Middle frontal gyrus (tissue), 1 donor: ENCODE measurements at regions not wholly inside any gene's neighbourhood (a gene's known extent, or its start where the extent isn't known, plus 50 kb on each side); places are given as distances from the start of the nearest gene placed in this dataset.
"Not testable (repeated sequence)": the region's sequence is repeated elsewhere in the genome, so short reads cannot be mapped to it uniquely, and the experiment has no call there.

Experiments
- DNase-seq: peaks from one replicate; pipeline ENCODE4 v3.0.0-alpha.2; 2015; ENCODE audit warnings: low spot score; ENCODE audit errors: extremely low spot score

GRCh38 chr12:24522736-24523135 is 426.2 kb downstream of the BCAT1 start:
- no peak for DNase-seq

DNA sequence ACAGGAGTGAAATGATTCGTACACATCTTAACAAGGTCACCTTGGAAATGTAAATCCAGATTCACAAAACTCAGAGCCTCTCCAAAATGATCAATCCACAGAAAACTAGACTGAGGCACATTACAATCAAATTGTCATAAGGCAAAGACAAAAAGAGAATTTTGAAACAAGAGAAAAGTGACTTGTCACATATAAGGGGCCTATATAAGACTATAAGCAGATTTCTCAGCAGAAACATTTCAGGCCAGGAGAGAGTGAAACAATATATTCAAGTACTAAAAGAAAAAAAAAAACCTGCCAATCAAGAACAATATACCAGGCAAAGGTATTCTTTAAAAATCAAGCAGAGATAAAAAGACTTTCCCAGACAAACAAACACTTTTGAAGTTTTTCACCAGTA is 429.1 kb downstream of the BCAT1 start:
- DNase-seq: no peak

- DNase-seq: no peak
Measured at GRCh38 chr12:24517000-24517399, 431.9 kb downstream of the BCAT1 start.

GRCh38 chr12:24510581-24511125 is 438.2 kb downstream of the BCAT1 start:
- DNase-seq: no peak

- no peak for DNase-seq
Measured at GRCh38 chr12:24507827-24508226, 441.1 kb downstream of the BCAT1 start.

- DNase-seq: no peak
Measured at GRCh38 chr12:24505366-24506015, 443.4 kb downstream of the BCAT1 start.

DNA sequence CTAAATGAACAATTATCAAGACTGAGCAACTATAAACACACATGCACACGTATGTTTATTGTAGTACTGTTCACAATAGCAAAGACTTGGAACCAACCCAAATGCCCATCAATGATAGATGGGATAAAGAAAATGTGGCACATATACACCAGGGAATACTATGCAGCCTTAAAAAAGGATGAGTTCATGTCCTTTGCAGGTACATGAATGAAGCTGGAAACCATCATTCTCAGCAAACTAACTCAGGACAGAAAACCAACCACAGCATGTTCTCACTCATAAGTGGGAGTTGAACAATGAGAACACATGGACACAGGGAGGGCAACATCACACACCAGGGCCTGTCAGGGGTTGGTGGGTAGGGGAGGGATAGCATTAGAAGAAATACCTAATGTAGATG is 445.4 kb downstream of the BCAT1 start:
- DNase-seq: not testable (repeated sequence)

- no peak for DNase-seq
Measured at GRCh38 chr12:24500831-24501230, 448.1 kb downstream of the BCAT1 start.

DNA sequence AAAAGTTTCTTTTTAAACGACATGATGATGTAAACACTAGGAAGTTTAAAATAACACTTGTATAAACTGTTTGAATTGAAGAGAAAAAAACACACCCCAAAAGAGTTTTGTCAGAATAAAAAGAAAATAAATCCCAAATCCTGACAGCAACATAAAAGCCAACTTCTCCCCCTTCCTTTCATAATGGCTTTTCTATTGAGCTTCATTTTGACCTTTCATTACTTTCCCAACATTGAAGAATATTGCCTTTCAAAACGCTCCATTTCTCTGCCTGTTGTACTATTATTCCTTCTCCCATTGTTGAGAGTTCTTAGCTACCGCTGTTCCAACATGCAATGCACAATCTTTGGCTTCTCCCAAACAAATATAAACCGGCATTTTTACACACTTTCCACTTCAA is 448.5 kb downstream of the BCAT1 start:
- DNase-seq: no peak

DNA sequence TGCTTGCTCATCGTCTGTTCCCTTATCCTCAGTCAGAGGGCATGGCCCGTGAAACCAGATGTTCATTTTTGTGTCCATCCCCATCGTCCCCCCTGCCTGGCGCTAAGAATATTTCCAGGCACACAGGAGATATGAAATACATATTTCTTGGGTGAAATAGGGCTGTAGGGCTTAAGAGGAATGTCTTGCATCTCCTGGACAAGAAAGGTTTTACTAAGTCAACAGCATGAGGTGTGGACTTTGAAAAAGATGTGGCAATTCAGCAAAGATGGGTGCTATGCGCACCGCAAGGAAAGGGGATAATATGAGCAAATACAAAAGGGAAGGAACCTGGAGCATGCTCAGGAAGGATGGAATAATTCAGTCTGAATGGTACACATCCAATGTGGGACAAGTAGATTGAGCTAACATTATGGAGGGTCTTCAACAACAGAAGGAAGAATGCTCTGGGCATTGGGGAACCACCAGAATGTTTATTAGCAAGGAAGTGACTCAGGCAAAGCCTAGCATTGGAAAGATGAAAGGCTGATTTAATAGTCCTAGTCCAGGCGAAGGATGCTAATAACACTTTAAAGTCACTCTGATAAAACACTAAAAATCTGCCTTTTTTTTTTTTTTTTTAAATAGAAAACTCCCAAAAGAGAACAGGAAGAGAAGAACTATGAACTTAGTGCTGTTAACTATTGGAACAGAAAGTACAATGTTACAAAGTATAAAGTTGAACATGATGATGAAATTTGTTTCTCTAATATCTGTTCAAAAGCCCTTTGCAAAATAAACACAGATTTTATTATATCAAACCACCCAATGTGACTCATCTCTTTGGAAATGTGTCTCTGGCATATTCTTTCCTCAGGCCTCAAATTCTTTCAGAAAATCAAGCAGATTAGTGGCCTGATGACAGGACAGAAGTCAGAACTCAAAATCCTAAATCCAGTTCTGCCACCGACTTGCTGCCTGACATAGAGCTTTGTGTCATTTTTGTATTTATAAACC is 449.5 kb downstream of the BCAT1 start:
- DNase-seq: no peak

DNA sequence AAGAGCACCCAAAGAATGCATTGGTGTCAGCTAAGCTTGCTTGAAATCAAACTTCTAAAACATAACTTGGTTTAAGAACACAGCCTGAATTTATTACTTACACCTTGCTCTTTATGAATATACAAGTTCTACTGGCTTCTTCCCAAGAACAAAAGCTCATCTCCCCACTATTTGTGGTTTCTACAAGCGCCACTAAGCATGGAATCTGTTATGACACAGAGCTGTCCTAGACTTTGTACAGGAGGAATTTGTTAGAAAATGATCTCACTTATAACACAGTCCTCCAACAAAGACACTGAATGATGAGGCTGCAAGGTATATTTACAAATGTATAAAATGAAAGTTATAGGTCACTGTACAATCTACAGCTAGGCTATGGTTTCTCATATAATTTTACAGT is 452.1 kb downstream of the BCAT1 start:
- no peak for DNase-seq

DNA sequence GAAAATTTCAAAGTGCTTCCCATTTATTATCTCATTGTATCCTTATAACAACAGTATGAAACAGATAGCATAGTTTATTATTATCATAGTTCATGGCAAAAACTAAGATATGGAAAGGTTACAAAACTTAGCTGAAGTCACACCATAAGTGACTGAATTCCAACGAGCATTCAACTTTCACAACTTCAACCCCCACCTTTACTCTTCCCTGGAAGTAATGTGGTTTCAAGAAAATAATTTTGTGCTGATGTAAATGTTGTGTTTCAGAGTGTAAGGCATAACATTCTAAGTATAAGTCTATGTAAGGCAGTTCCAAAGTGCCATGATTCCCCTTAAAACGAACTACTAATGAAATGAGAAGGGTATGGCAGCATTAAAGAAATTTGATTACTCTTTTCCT is 454.5 kb downstream of the BCAT1 start:
- DNase-seq: no peak

GRCh38 chr12:24491968-24492367 is 456.9 kb downstream of the BCAT1 start:
- DNase-seq: no peak

DNA sequence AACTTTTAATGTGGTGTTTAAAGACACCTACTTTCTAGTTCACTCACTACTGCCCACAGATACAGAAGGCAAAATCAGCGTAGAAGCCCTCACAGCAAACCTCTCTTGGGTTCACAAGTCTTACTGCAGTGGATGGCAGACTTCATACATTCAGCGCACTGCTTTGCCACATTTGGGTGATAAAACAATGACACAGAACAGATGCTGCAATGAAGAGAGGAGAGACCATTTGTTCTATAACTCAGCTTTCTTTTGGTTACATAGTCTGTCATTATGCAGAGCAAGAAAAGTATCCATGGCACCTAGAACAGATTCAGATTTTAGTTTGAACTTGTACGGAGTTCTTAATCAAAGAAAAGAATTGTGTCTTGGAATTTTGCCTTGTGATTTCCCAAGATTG is 459.0 kb downstream of the BCAT1 start:
- peak; percentile 24 for DNase-seq

- no peak for DNase-seq
Measured at GRCh38 chr12:24488906-24489619, 459.8 kb downstream of the BCAT1 start.

GRCh38 chr12:24488091-24488596 is 460.8 kb downstream of the BCAT1 start:
- no peak for DNase-seq

DNA sequence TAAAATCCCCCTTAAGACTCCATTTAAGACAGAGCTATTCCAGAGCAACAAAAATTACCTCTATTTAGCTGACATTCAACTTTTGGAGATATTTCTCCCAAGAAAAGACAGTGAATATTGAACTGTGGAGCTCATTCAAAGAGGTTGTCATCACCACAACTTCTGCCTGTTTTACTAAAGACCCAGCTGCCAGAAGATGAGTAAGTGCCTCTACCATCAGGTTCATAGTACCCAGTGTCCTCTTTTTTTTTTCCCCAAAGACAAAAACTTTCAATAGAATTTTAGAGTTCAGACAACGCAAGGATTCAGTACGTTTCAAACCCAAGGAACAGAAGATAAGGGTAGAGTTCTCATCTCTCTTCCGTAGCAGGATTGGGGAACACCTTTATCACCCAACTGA is 461.3 kb downstream of the BCAT1 start:
- no peak for DNase-seq

DNA sequence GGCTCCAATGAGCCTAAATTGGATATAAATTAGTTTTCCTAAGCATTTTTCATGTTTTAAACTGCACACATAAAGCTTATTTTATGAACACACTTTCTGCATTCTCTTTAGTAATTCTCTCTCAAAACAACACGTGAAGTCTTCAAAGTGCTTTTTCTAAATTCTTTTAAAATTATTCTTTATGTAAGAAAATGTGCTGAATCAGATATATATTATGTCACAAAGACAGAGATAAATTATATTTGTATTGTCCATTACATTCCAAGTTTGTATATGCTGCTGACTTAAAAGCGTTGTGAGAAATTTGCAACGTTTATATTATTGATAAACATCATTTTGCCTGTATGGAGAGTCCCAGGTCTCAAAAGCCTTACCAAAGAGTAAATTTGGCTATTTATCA is 465.2 kb downstream of the BCAT1 start:
- DNase-seq: no peak

DNA sequence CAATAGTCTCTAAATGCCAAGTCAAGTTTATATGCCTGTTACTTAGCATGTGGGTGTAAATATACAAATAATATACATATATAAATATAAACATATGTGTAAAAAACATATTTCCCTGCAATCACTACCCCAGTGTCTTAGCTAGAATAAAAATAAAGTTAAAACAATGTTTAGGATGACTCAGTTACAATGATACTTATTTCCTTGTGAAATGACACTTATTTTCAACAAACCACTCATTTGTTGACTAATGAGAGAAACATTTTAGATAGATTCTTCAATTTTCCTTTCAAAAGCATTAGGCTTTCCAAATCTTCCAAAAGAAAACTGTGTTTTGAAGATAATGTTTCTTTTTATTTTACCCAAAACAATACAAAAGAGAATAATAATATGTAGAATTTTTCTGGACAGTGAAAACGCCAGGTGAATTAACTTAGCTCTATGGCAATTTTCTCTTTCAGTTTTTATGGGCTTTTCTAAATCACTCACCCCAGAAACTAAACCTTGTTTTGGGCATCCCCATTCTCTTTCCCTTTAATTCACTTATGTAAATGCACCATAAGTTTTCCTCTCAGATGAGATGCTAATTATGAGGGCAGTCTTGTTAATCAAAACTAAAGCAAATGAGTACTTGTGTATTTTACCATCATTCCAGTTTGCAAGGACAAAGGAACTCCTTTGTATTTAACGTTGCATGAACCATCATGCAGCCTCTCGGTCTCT is 465.9 kb downstream of the BCAT1 start:
- no peak for DNase-seq

DNA sequence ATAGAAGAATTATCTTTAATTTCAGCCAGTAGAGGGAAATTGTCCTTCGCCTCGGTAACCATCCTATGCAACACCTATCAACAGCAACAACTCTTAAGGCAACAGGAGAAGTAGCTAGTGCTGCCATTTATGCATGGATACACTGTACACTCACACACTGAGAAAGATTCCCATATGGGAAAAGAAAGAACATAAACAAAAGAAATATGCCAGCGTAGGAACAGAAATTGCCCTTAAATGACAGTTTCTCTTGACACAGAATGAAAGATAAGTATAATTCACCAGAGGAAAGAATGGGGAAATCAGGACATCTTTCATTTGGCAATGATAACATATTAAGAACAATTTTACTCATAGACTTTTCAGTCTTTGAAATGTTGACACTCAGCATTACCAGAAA is 466.9 kb downstream of the BCAT1 start:
- DNase-seq: no peak
